ENCODE measurements at regions not wholly inside any gene's neighbourhood (a gene's known extent, or its start where the extent isn't known, plus 50 kb on each side); places are given as distances from the start of the nearest gene placed in this dataset.

DNA sequence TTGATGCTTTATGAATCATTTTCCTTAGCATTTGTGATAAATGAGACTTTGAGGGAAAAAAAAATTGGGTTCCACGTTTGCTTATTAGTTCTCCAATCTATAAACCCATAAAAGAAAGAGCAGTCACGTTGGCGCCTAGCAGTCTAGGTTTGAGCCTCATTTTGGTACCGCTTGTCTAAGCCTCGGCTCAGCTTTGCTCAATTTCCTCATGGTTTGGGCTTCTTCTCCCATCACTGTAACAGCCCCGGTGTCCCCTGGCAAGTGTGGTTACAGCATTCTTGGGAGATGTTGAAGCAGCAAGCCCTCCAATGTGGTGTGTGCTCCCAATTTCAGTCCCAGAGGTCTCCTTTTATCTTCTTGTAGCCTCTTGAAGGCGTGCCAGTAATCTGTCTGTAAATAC, 578.4 kb downstream of the CDK5RAP2 start:
- TF ChIP-seq CTCF (IDR thresholded peaks at IDR 0.05 in 2 of 3, conservative IDR thresholded peaks at IDR 0.05 in 1 of 3; ENCODE audit: borderline replicate concordance in 1 of 3, insufficient read depth in 1 of 3, low read depth in 2 of 3, low read length in 2 of 3) (no peak), CEBPB (IDR thresholded peaks at IDR 0.05; ENCODE audit: low read depth) (no peak), RAD21 (IDR thresholded peaks at IDR 0.05; ENCODE audit: low read depth) (no peak), JUND (IDR thresholded peaks at IDR 0.05) (no peak), POLR2A (IDR thresholded peaks at IDR 0.05; ENCODE audit: borderline replicate concordance, extremely low read depth, insufficient read depth, insufficient read length) (no peak), POLR2AphosphoS5 (IDR thresholded peaks at IDR 0.05; ENCODE audit: low read depth, low read length) (no peak), YY1 (IDR thresholded peaks at IDR 0.05; ENCODE audit: extremely low read depth, insufficient replicate concordance, low read depth, low read length) (no peak), REST (IDR thresholded peaks at IDR 0.05; ENCODE audit: low read depth) (no peak), SP1 (IDR thresholded peaks at IDR 0.05; ENCODE audit: low read depth) (no peak), SIN3A (IDR thresholded peaks at IDR 0.05; ENCODE audit: low read depth) (no peak), EZH2 (IDR thresholded peaks at IDR 0.05) (no peak), EZH2phosphoT487 (IDR thresholded peaks at IDR 0.05; ENCODE audit: borderline replicate concordance) (no peak), TCF7L2 (IDR thresholded peaks at IDR 0.05; ENCODE audit: borderline replicate concordance, extremely low read depth, insufficient read depth, insufficient read length) (no peak)

All from HCT116 (cell line).